ENCODE measurements at regions not wholly inside any gene's neighbourhood (a gene's known extent, or its start where the extent isn't known, plus 50 kb on each side); places are given as distances from the start of the nearest gene placed in this dataset.

GRCh38 chr10:7033031-7033430 lies 377.8 kb downstream of the SFMBT2 start:
- Histone ChIP-seq H3K4me1 (no peaks in the 10 kb centered on the region), H3K36me3 (no peaks in the 10 kb centered on the region), H3K4me3 (no peak overlapping the region), H3K27ac (no peak overlapping the region), H3K9me3 (no peaks in the 10 kb centered on the region), H3K27me3 (no peaks in the 10 kb centered on the region)
- no peak for DNase-seq
- intact Hi-C loops (cut with DNase I; ENCODE audit: low total_unique reads), result no loop called here
- TF ChIP-seq, protein P1, sequence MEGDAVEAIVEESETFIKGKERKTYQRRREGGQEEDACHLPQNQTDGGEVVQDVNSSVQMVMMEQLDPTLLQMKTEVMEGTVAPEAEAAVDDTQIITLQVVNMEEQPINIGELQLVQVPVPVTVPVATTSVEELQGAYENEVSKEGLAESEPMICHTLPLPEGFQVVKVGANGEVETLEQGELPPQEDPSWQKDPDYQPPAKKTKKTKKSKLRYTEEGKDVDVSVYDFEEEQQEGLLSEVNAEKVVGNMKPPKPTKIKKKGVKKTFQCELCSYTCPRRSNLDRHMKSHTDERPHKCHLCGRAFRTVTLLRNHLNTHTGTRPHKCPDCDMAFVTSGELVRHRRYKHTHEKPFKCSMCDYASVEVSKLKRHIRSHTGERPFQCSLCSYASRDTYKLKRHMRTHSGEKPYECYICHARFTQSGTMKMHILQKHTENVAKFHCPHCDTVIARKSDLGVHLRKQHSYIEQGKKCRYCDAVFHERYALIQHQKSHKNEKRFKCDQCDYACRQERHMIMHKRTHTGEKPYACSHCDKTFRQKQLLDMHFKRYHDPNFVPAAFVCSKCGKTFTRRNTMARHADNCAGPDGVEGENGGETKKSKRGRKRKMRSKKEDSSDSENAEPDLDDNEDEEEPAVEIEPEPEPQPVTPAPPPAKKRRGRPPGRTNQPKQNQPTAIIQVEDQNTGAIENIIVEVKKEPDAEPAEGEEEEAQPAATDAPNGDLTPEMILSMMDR (IDR thresholded peaks at IDR 0.05), result no peak
- TF ChIP-seq POLR2A (IDR thresholded peaks at IDR 0.05), result no peak

DNA sequence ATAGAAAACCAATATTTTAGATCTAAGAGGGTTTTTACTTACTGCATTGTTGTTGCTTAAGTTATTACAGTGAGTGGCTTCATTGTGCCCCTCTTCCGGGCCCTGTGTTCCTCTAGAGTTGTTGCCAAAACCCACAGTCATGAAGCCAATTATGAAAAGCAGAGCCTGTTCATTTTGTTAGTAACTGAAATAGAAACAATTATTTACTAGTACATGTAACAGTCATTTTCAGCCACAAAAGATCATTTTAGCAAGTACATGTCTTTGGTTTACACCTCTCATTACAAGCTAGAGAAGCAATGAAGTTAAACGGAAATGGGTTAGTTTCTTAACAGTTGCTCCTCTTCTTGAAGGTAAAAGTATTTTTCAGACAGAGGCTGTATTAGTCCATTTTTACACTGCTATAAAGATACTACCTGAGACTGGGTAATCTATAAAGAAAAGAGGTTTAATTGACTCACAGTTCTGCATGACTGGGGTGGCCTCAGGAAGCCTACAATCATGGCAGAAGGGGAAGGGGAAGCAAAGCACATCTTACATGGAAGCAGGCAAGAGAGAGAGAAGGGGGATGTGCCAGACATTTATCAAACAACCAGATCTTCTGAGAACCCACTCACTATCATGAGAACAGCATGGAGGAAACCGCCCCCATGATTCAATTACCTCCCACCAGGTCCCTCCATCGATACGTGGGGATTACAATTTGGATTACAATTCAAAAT lies 380.5 kb downstream of the SFMBT2 start:
- Histone ChIP-seq H3K4me3 (no peak overlapping the region), H3K27me3 (no peaks in the 10 kb centered on the region), H3K27ac (no peak overlapping the region), H3K36me3 (no peaks in the 10 kb centered on the region), H3K9me3 (no peaks in the 10 kb centered on the region), H3K4me1 (no peaks in the 10 kb centered on the region)
- intact Hi-C loops (cut with DNase I; ENCODE audit: low total_unique reads), result no loop called here
- no peak for DNase-seq
- TF ChIP-seq, protein P1 (IDR thresholded peaks at IDR 0.05), result no peak
- TF ChIP-seq POLR2A (IDR thresholded peaks at IDR 0.05), result no peak

DNA sequence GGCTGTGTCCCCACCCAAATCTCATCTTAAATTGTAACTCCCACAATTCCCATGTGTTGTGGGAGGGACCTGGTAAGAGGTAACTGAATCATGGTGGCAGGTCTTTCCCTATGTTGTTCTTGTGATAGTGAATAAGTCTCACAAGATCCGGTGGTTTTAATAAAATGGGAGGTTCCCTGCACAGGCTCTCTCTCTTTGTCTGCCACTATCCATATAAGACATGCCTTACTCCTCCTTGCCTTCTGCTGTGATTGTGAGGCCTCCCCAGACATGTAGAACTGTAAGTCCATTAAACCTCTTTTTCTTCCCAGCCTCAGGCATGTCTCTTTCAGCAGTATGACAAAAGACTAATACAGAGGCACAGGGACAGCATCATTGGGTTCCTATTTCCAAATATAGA lies 381.2 kb downstream of the SFMBT2 start:
- H3K27me3 ChIP-seq, result no peaks in the 10 kb centered on the region
- DNase-seq, result no peak
- intact Hi-C loops (cut with DNase I; ENCODE audit: low total_unique reads), result no loop called here

GRCh38 chr10:7028809-7029166 lies 382.0 kb downstream of the SFMBT2 start:
- intact Hi-C loops (cut with DNase I; ENCODE audit: low total_unique reads), result no loop called here
- no peaks in the 10 kb centered on the region for H3K9me3 ChIP-seq
- H3K4me1 ChIP-seq, result no peaks in the 10 kb centered on the region
- no peak overlapping the region for H3K4me3 ChIP-seq
- TF ChIP-seq POLR2A (IDR thresholded peaks at IDR 0.05), result no peak
- TF ChIP-seq, protein P1 (IDR thresholded peaks at IDR 0.05), result no peak
- H3K36me3 ChIP-seq, result no peaks in the 10 kb centered on the region
- no peak for DNase-seq
- no peaks in the 10 kb centered on the region for H3K27me3 ChIP-seq
- no peak overlapping the region for H3K27ac ChIP-seq

More for the DNA sequence above, 381.2 kb downstream of the SFMBT2 start:
- no peak overlapping the region for H3K4me3 ChIP-seq
- no peaks in the 10 kb centered on the region for H3K9me3 ChIP-seq
- no peak for TF ChIP-seq POLR2A (IDR thresholded peaks at IDR 0.05)
- H3K4me1 ChIP-seq, result no peaks in the 10 kb centered on the region
- H3K36me3 ChIP-seq, result no peaks in the 10 kb centered on the region
- H3K27ac ChIP-seq, result no peak overlapping the region

GRCh38 chr10:7027913-7028808 lies 382.7 kb downstream of the SFMBT2 start:
- H3K27ac ChIP-seq, result no peak overlapping the region

More at GRCh38 chr10:7027913-7028808, 382.7 kb downstream of the SFMBT2 start:
- TF ChIP-seq, protein P1 (IDR thresholded peaks at IDR 0.05), result no peak
- no peak for TF ChIP-seq POLR2A (IDR thresholded peaks at IDR 0.05)
- H3K27me3 ChIP-seq, result no peaks in the 10 kb centered on the region
- H3K36me3 ChIP-seq, result no peaks in the 10 kb centered on the region
- H3K9me3 ChIP-seq, result peaks cover 0 to 5% of the 10 kb centered on the region in 2 donors
- H3K4me1 ChIP-seq, result no peaks in the 10 kb centered on the region
- no peak overlapping the region for H3K4me3 ChIP-seq
- no peak for DNase-seq
- intact Hi-C loops (cut with DNase I; ENCODE audit: low total_unique reads), result no loop called here
